Ascending aorta (tissue), 2 donors: ENCODE measurements at regions not wholly inside any gene's neighbourhood (a gene's known extent, or its start where the extent isn't known, plus 50 kb on each side); places are given as distances from the start of the nearest gene placed in this dataset.

Experiments
- DNase-seq, 2 donors: peaks; one replicate each; pipeline ENCODE4 v3.0.0-alpha.2; 2019; ENCODE audit warnings: low spot score in 2 of 2
- H3K27ac ChIP-seq, 2 donors: fragments of 200-600 bp; sonication (generic); one replicate each; pipeline ENCODE4 v1.5.1; 2016 to 2017; ENCODE audit warnings: mild to moderate bottlenecking in 1 of 2
- H3K27me3 ChIP-seq: fragments of 200-600 bp; sonication (generic); one replicate; pipeline ENCODE4 v1.5.1; 2017
- H3K36me3 ChIP-seq, 2 donors: fragments of 200-600 bp; sonication (generic); one replicate each; pipeline ENCODE4 v1.5.1; 2016
- H3K4me1 ChIP-seq, 2 donors: fragments of 200-600 bp; sonication (generic); one replicate each; pipeline ENCODE4 v1.5.1; 2016 to 2017; ENCODE audit warnings: mild to moderate bottlenecking in 1 of 2
- H3K4me3 ChIP-seq, 2 donors: fragments of 200-600 bp; sonication (generic); one replicate each; pipeline ENCODE4 v1.5.1; 2016 to 2017; ENCODE audit warnings: mild to moderate bottlenecking in 1 of 2
- H3K9me3 ChIP-seq, 2 donors: fragments of 200-600 bp; sonication (generic); one replicate each; pipeline ENCODE4 v1.5.1; 2016
- intact Hi-C: fragments of 100-400 bp; cut with DNase I; formaldehyde crosslinking; loops from one replicate; pipeline ENCODE4 v1.15.1; 2023
- TF ChIP-seq, protein P1 (sequence below), 3 experiments: fragments of 200-600 bp in 2 of 3; fragments of 450-650 bp in 1 of 3; sonication (generic) in 2 of 3; IDR thresholded peaks; one replicate each; pipeline ENCODE4 v1.5.1; 2016 to 2019; ENCODE audit warnings: antibody characterized with exemption in 3 of 3, mild to moderate bottlenecking in 1 of 3, moderate library complexity in 1 of 3

- no peak overlapping the region for H3K4me3 ChIP-seq
- no peak for DNase-seq
- intact Hi-C loops: no loop called here
- TF ChIP-seq, protein P1, sequence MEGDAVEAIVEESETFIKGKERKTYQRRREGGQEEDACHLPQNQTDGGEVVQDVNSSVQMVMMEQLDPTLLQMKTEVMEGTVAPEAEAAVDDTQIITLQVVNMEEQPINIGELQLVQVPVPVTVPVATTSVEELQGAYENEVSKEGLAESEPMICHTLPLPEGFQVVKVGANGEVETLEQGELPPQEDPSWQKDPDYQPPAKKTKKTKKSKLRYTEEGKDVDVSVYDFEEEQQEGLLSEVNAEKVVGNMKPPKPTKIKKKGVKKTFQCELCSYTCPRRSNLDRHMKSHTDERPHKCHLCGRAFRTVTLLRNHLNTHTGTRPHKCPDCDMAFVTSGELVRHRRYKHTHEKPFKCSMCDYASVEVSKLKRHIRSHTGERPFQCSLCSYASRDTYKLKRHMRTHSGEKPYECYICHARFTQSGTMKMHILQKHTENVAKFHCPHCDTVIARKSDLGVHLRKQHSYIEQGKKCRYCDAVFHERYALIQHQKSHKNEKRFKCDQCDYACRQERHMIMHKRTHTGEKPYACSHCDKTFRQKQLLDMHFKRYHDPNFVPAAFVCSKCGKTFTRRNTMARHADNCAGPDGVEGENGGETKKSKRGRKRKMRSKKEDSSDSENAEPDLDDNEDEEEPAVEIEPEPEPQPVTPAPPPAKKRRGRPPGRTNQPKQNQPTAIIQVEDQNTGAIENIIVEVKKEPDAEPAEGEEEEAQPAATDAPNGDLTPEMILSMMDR (IDR thresholded peaks at IDR 0.05): no peak
- no peaks in the 10 kb centered on the region for H3K27me3 ChIP-seq
- H3K27ac ChIP-seq: no peak overlapping the region
- H3K4me1 ChIP-seq: no peaks in the 10 kb centered on the region
- peaks cover 0 to 3% of the 10 kb centered on the region in 2 donors for H3K9me3 ChIP-seq
- no peaks in the 10 kb centered on the region for H3K36me3 ChIP-seq
Measured at GRCh38 chr6:16907991-16908390, 146.7 kb upstream of the ATXN1 start.

GRCh38 chr6:16904957-16905356 is 143.7 kb upstream of the ATXN1 start:
- H3K27ac ChIP-seq: no peak overlapping the region
- H3K27me3 ChIP-seq: no peaks in the 10 kb centered on the region
- H3K4me1 ChIP-seq: no peaks in the 10 kb centered on the region
- no peaks in the 10 kb centered on the region for H3K9me3 ChIP-seq
- H3K36me3 ChIP-seq: no peaks in the 10 kb centered on the region
- DNase-seq: no peak
- TF ChIP-seq, protein P1 (IDR thresholded peaks at IDR 0.05): no peak
- intact Hi-C loops: no loop called here
- H3K4me3 ChIP-seq: no peak overlapping the region

- no peak overlapping the region for H3K27ac ChIP-seq
- no peak overlapping the region for H3K4me3 ChIP-seq
- H3K9me3 ChIP-seq: no peaks in the 10 kb centered on the region
- TF ChIP-seq, protein P1 (IDR thresholded peaks at IDR 0.05): no peak
- no peaks in the 10 kb centered on the region for H3K27me3 ChIP-seq
- no peak for DNase-seq
- intact Hi-C loops: no loop called here
- no peaks in the 10 kb centered on the region for H3K36me3 ChIP-seq
- H3K4me1 ChIP-seq: no peaks in the 10 kb centered on the region
Measured at GRCh38 chr6:16903470-16903869, 142.2 kb upstream of the ATXN1 start.

DNA sequence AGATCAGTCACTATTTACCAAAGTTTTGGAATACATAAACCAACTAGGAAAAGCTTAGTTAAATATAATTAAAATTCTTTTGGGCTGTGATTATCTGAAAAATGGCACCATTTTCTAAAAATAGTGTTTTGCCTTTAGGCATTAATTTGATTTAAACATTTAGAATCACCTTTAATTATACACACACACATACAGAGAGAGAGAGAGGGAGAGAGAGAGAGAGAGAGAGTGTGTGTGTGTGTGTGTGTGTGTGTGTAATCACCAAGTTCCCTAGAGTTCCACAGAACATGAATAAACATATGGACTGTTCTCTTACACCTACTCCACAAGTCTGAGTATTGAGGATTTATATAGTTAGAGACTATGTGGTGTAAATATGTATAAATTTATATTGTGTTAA is 141.2 kb upstream of the ATXN1 start:
- intact Hi-C loops: no loop called here
- Histone ChIP-seq H3K4me3 (no peak overlapping the region), H3K4me1 (no peaks in the 10 kb centered on the region), H3K9me3 (no peaks in the 10 kb centered on the region), H3K27me3 (no peaks in the 10 kb centered on the region), H3K27ac (no peak overlapping the region), H3K36me3 (no peaks in the 10 kb centered on the region)
- DNase-seq: no peak
- TF ChIP-seq, protein P1 (IDR thresholded peaks at IDR 0.05): no peak

GRCh38 chr6:16901782-16902181 is 140.5 kb upstream of the ATXN1 start:
- no peaks in the 10 kb centered on the region for H3K36me3 ChIP-seq
- intact Hi-C loops: no loop called here
- peak; percentile 13 to 66 for DNase-seq
- H3K4me3 ChIP-seq: no peak overlapping the region
- no peak overlapping the region for H3K27ac ChIP-seq
- no peaks in the 10 kb centered on the region for H3K4me1 ChIP-seq
- TF ChIP-seq, protein P1 (IDR thresholded peaks at IDR 0.05): no peak
- H3K27me3 ChIP-seq: no peaks in the 10 kb centered on the region
- H3K9me3 ChIP-seq: no peaks in the 10 kb centered on the region

GRCh38 chr6:16901306-16901705 is 140.0 kb upstream of the ATXN1 start:
- Histone ChIP-seq H3K4me3 (no peak overlapping the region), H3K9me3 (no peaks in the 10 kb centered on the region), H3K4me1 (no peaks in the 10 kb centered on the region), H3K27me3 (no peaks in the 10 kb centered on the region), H3K27ac (no peak overlapping the region), H3K36me3 (no peaks in the 10 kb centered on the region)
- TF ChIP-seq, protein P1 (IDR thresholded peaks at IDR 0.05): no peak
- intact Hi-C loops: no loop called here
- DNase-seq: no peak
